ENCODE measurements at regions not wholly inside any gene's neighbourhood (a gene's known extent, or its start where the extent isn't known, plus 50 kb on each side); places are given as distances from the start of the nearest gene placed in this dataset.
A peak's percentile ranks its signal among the peaks of the same experiment; 100 is the strongest.

- H3K36me3 ChIP-seq (ENCODE audit: insufficient read depth, low read length, poor library complexity, severe bottlenecking), result no peaks in the 10 kb centered on the region
- no peaks in the 10 kb centered on the region for H3K4me1 ChIP-seq (ENCODE audit: insufficient read depth, low read length, poor library complexity, severe bottlenecking)
- no peak overlapping the region for H3K4me3 ChIP-seq (ENCODE audit: low read depth, low read length, poor library complexity, severe bottlenecking)
- POLR2A ChIA-PET (ENCODE audit: low non-redundant PET), result interaction anchor here (0.7 kb wide), 1 partner anchor 295 kb away, joined by 4 read pairs; no protein-coding TSS in a partner anchor
- no peaks in the 10 kb centered on the region for H3K9me3 ChIP-seq (ENCODE audit: low read depth, low read length, poor library complexity, severe bottlenecking)
- CTCF ChIA-PET, result no interaction called here
- no peak overlapping the region for H3K27ac ChIP-seq (ENCODE audit: low read depth, low read length, poor library complexity, severe bottlenecking)
- intact Hi-C loops (cut with micrococcal nuclease; ENCODE audit: unreplicated experiment), result loop anchor here (10.0 kb wide), 1 partner anchor 287 kb away; no protein-coding TSS in a partner anchor
- TF ChIP-seq EZH2 (IDR thresholded peaks at IDR 0.05; ENCODE audit: borderline replicate concordance, low read depth, low read length, poor library complexity, severe bottlenecking) (no peak), CTCF (conservative IDR thresholded peaks at IDR 0.05; ENCODE audit: low read depth, low read length) (no peak)
- DNase-seq (ENCODE audit: low spot score), result peak; percentile 24
- no TSS peak for BruUV-seq (replicated peaks)
- no peaks in the 10 kb centered on the region for H3K27me3 ChIP-seq (replicated peaks; ENCODE audit: insufficient read depth, low read depth, low read length, poor library complexity)
These were observed 108.3 kb upstream of the PHACTR1 start for GRCh38 chr6:12608016-12608860.

DNA sequence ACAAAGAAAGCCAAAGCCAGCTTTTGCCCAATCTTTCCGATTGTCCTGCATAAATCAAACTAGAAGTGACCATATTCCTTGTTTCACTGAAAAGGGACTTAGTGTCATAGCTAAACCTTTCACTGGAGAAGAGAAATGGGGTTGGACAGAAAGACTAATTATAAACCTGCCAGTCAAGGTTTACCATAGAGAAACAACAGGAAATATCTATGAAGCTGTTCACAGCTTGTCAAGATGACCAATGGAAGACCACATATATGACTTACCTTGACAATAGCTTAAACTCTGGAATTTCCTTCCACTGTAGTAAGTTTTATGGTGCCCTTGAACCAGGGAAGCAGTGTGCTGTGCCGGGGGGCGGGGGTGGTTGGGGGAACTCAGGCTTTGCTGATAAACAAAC is 107.7 kb upstream of the PHACTR1 start:
- H3K36me3 ChIP-seq (ENCODE audit: insufficient read depth, low read length, poor library complexity, severe bottlenecking), result no peaks in the 10 kb centered on the region
- POLR2A ChIA-PET (ENCODE audit: low non-redundant PET), result no interaction called here
- no peak for TF ChIP-seq CTCF (conservative IDR thresholded peaks at IDR 0.05; ENCODE audit: low read depth, low read length)
- TF ChIP-seq EZH2 (IDR thresholded peaks at IDR 0.05; ENCODE audit: borderline replicate concordance, low read depth, low read length, poor library complexity, severe bottlenecking), result no peak
- DNase-seq (ENCODE audit: low spot score), result no peak
- BruUV-seq (replicated peaks), result no TSS peak
- no peaks in the 10 kb centered on the region for H3K27me3 ChIP-seq (replicated peaks; ENCODE audit: insufficient read depth, low read depth, low read length, poor library complexity)
- no peak overlapping the region for H3K27ac ChIP-seq (ENCODE audit: low read depth, low read length, poor library complexity, severe bottlenecking)
- CTCF ChIA-PET, result no interaction called here
- no peaks in the 10 kb centered on the region for H3K4me1 ChIP-seq (ENCODE audit: insufficient read depth, low read length, poor library complexity, severe bottlenecking)
- H3K4me3 ChIP-seq (ENCODE audit: low read depth, low read length, poor library complexity, severe bottlenecking), result no peak overlapping the region
- intact Hi-C loops (cut with micrococcal nuclease; ENCODE audit: unreplicated experiment), result loop anchor here (10.0 kb wide), 1 partner anchor 286 kb away; no protein-coding TSS in a partner anchor
- no peaks in the 10 kb centered on the region for H3K9me3 ChIP-seq (ENCODE audit: low read depth, low read length, poor library complexity, severe bottlenecking)

GRCh38 chr6:12609751-12610150 is 106.8 kb upstream of the PHACTR1 start:
- DNase-seq (ENCODE audit: low spot score), result no peak
- ChIA-PET POLR2A (ENCODE audit: low non-redundant PET) (no interaction called here), CTCF (no interaction called here)
- Histone ChIP-seq H3K4me3 (ENCODE audit: low read depth, low read length, poor library complexity, severe bottlenecking) (no peak overlapping the region), H3K9me3 (ENCODE audit: low read depth, low read length, poor library complexity, severe bottlenecking) (no peaks in the 10 kb centered on the region), H3K27me3 (replicated peaks; ENCODE audit: insufficient read depth, low read depth, low read length, poor library complexity) (no peaks in the 10 kb centered on the region), H3K27ac (ENCODE audit: low read depth, low read length, poor library complexity, severe bottlenecking) (no peak overlapping the region), H3K36me3 (ENCODE audit: insufficient read depth, low read length, poor library complexity, severe bottlenecking) (no peaks in the 10 kb centered on the region), H3K4me1 (ENCODE audit: insufficient read depth, low read length, poor library complexity, severe bottlenecking) (no peaks in the 10 kb centered on the region)
- intact Hi-C loops (cut with micrococcal nuclease; ENCODE audit: unreplicated experiment), result loop anchor here (10.0 kb wide), 1 partner anchor 285 kb away; no protein-coding TSS in a partner anchor
- BruUV-seq (replicated peaks), result no TSS peak
- TF ChIP-seq CTCF (conservative IDR thresholded peaks at IDR 0.05; ENCODE audit: low read depth, low read length), result no peak
- no peak for TF ChIP-seq EZH2 (IDR thresholded peaks at IDR 0.05; ENCODE audit: borderline replicate concordance, low read depth, low read length, poor library complexity, severe bottlenecking)
